CD4-positive, alpha-beta T cell treated with Interleukin-1 beta for 1 hour (primary cell): ENCODE measurements at regions not wholly inside any gene's neighbourhood (a gene's known extent, or its start where the extent isn't known, plus 50 kb on each side); places are given as distances from the start of the nearest gene placed in this dataset.
"Not testable (repeated sequence)": the region's sequence is repeated elsewhere in the genome, so short reads cannot be mapped to it uniquely, and the experiment has no call there.

Experiments
- DNase-seq, 2 donors: peaks; one replicate each; pipeline ENCODE4 v3.0.0-alpha.2; 2020 to 2022

DNA sequence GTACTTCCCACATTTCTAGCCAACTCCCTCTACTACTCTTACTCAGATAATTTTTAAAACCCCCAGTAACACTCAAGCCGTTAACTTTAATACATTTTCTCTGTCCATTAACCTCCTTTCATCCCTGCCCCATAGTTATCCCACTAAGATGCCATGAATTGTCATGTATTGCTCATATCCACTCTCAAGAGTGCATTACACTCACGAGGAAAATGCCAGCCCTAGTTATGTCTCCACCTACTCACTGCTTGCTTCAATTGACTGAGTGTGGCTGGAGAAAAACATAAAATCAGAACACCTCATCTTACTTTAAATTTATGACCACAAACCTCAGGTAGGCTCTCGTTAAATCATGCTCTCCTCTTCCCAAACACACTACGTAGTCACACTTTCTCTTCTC lies 324.1 kb upstream of the NPSR1 start:
- DNase-seq = no peak

DNA sequence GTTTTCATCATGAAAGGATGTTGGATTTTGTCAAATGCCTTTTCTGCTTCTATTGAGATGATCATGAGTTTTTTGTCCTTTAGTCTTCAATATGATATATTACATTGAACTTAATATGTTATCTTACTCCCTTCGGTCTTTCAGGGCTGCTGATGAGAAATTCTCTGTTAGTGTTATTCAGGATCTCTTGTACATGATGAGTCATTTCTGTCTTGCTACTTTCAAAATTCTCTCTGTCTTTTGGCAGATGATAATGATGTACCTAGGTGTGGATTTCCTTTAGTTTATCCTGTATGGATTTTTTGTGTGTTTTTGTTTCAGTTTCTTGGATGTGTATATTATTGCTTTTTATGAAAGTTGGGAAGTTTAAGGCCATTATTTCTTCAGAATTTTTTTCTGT lies 320.9 kb upstream of the NPSR1 start:
- no peak for DNase-seq

DNA sequence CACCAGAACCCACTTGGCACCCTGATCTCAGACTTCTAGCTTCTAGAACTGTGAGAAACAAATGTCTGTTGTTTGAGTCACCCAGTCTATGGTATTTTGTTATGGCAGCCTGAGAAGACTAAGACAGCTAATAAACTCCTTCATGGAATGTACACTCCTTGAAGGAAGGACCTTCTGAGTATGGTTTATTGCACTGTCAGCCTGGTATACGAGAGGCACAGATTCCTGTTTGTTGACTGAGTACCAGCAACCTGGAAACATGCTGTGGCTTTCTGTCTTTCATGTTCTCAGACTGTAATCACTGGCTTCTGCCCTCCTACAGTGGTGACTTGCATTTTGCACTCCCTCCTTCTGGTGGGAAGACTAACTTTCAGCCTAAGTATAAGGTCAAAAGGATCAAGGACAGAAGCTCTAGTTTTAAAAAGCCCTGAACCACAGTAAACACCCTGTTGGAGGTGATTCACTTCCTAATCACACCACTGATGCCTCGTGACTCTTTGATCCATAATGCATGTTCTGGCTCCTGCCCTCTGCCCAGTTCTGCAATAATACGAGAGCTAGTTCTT lies 319.0 kb upstream of the NPSR1 start:
- DNase-seq = no peak

- no peak for DNase-seq
These were observed 316.7 kb upstream of the NPSR1 start for GRCh38 chr7:34341326-34341725.

- DNase-seq = no peak
These were observed 315.6 kb upstream of the NPSR1 start for GRCh38 chr7:34342387-34342786.

DNA sequence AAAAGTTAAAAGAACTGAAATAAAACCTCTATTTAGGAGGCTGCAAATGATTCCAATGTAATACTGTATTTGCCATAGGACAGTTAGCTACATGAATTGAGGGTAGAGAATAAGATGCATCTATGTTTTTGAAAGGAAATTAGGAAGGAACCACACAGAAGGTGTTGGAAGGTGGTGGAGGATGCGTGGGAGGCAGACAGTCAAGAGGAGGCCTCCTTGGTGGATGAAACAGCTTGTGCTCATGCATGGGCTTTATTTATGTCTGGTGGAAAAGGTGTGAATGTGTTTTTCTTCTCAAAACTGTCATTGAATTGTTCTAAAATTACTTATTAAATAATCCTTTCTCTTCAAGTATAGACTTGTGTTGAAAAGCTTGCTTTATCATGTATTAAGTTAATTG lies 314.4 kb upstream of the NPSR1 start:
- DNase-seq = no peak

GRCh38 chr7:34354011-34354410 lies 304.0 kb upstream of the NPSR1 start:
- DNase-seq = no peak

- no peak for DNase-seq
These were observed 303.1 kb upstream of the NPSR1 start for GRCh38 chr7:34354899-34355298.

DNA sequence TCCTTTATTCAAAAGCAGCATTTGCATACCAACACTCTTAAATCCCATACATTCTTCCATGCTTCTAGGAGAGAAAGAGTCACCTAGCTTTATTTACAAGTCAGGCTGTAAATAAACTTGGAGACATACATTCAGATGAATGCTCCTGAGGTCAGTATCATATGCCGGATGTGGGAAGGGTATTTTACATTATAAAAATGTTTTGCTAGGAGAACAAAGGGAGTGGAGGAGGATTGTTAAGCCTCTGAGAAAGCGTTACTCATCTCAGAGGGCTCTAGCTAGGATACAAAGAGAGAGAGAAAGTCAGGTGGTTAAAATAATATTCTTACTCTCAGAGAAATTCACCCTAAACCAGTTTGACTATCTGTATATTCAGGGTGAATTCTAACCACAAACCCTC lies 300.9 kb upstream of the NPSR1 start:
- no peak for DNase-seq

DNA sequence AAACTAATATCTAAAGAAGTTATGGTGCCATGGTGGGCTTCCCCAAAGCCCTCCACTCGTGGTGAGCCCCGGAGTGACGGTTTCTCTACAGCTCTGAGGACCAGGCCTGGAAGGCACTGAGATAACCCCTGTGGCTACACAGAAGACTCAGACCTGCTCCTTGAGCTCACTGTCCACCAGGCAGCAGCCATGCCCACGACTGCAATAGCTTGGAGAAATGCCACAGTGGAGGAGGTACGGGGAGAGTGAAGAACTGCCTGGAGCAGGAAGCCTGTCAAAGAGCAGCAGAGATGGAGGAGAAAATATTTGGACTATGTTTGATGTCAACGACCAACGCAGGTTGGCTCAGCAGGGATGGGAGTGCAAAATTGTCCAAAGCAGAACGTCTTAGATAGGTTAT lies 300.1 kb upstream of the NPSR1 start:
- DNase-seq = no peak

DNA sequence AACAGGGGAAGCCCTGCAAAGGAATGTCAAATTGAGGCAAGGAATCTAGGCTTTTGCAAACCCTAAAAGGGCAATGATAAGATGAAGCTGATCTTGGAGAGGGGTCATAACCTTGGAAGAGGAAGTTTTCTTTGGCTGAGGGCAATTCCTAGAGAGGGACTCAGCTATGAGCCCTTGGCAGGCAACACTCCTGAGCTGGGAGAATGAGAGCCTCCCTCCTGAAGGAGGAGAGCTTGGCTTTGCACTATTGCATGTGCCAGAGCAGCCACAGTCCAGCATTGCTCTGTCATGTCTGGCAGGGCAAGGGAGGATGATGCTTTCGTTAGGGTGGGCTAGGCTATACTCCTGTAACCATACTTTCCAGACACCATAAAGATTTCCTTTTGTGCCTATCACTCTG lies 299.4 kb upstream of the NPSR1 start:
- DNase-seq = not testable (repeated sequence)

- DNase-seq = no peak
These were observed 296.3 kb upstream of the NPSR1 start for GRCh38 chr7:34361663-34362250.

- DNase-seq = no peak
These were observed 295.4 kb upstream of the NPSR1 start for GRCh38 chr7:34362621-34363020.

- no peak for DNase-seq
These were observed 293.9 kb upstream of the NPSR1 start for GRCh38 chr7:34364130-34364529.

DNA sequence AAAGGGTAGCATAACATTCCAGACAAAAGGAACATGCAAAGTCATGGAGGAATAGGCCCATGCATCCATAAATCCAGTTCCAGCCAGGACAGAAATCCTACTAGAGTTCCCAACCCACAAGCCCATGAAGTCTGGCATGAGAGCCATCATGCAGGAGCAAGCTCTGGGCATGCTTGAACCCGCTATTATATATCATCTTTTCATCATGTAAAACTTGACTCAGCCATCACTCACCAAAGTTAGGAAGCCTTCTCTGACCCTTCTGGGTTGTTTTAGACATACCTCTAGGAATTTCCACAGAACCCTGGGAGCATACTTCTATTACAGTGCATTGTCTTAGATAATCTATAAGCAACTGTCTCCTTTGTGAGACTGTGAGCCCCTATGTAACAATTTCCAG lies 293.0 kb upstream of the NPSR1 start:
- DNase-seq = no peak

- DNase-seq = no peak
These were observed 292.4 kb upstream of the NPSR1 start for GRCh38 chr7:34365611-34366010.

DNA sequence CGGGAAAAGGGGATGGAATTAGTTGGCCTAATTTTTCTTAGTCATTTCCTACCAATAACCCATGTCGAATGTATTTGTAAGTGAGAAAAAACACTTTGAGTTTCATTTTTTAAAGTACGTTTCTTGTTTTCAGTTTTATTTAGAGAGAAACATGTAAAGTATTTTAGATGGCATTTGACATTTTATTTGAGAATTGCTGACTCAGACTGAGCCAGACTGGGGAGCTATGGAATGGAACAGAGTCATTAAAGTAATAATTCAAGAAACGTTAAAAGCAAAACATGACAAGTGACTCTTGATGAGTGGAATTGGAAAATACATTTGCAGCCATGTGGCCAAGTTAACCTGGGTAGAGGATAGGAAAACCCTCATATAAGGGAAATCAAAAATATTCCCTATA lies 286.1 kb upstream of the NPSR1 start:
- no peak for DNase-seq

DNA sequence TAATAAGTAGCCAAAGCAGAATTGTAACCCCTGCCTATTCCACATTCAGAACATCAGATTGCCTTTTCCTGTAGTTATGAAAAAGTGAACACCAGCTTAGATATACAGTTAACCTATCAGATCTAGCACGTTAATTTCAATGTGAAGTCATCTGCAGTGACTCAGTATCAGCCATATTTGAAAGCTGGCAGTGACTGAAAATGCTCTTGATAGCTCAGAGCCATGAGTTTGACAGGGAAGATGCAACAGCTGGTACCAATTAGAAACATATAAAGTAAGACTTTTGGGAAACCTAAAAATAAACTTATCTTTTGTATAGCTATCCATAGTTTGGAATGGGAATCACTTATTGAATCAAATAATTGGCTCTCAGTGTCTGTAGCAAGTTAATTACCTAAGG lies 284.1 kb upstream of the NPSR1 start:
- DNase-seq = no peak

DNA sequence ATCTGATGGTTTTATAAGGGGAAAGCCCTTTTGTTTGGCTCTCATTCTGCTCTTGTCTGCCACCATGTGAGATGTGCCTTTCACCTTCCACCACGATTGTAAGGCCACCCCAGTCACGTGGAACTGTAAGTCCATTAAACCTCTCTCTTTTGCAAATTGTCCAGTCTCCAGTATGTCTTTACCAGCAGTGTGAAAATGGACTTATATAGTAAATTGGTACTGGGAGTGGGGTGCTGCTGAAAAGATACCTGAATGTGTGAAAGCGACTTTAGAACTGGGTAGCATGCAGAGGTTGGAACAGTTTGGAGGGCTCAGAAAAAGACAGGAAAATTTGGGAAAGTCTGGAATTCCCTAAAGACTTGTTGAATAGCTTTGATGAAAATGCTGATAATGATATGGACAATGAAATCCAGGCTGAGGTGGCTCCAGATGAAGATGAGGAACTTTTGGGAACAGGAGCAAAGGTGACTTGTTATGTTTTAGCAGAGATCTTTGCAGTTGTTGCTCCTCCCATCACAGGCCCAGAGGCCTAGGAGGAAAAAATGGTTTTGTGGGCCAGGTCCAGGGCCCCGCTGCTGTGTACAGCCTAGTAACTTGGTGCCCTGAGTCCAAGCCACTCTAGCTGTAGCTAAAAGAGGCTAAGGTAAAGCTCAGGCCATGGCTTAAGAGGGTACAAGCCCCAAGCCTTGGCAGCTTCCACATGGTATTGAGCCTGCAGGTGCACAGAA lies 275.7 kb upstream of the NPSR1 start:
- DNase-seq = no peak

- DNase-seq = no peak
These were observed 272.6 kb upstream of the NPSR1 start for GRCh38 chr7:34385384-34385783.

DNA sequence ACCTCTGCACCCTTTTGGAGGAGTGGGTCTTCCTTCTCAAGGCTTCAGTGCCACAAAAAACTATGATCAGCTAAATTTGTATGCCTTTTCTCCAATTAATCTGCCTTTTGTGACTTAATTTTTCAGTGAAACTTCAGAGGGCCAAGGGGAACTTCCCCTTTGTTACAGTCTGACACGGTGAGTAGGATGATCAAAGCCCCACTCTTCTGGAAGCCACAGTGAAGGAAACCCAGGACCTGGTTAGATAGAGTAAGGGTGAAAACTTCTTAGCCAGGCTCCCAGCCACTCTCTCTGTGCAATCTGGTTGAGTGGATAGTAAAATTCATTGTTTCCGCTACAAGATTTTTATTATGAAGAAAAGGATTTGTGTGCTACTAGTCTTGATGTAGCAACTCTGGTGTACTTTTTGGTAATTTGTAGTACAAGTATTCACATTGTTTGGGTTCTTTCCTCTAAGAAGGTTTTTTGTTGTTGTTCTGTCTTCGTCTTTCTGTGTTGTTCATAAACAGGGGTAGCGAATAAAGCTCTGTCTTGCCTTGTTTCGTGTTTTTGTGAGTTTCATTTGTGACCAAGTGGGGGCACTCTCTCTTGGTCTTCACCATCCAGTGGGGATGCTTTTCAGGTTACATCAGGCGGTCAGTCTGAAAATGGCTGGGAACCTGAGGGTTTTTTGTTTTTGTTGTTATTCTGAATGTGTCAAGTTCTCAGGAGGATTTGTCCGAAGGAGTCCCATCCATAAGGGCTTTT lies 268.5 kb upstream of the NPSR1 start:
- no peak for DNase-seq

DNA sequence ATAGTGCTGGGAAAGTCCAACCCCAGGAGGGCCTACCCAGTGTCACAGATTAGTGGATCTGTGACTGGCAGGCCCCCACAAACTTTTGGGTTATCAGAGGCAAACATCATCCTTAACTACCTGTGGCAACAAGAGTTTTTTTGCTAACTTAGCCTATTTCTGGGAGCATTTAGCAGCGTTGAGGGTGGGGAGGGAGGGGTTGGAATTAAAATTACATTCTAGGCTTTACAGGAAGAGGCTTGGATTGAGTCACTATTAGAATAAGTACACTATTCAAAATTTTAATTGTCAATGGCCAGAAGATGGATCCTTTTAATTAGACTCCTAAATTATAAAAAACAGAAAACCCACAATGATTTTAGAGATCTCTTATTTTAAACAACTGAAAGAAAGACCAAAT lies 267.9 kb upstream of the NPSR1 start:
- no peak for DNase-seq

- no peak for DNase-seq
These were observed 265.0 kb upstream of the NPSR1 start for GRCh38 chr7:34392972-34393371.

GRCh38 chr7:34396437-34397064 lies 261.5 kb upstream of the NPSR1 start:
- DNase-seq = no peak
